ENCODE measurements at regions not wholly inside any gene's neighbourhood (a gene's known extent, or its start where the extent isn't known, plus 50 kb on each side); places are given as distances from the start of the nearest gene placed in this dataset.

DNA sequence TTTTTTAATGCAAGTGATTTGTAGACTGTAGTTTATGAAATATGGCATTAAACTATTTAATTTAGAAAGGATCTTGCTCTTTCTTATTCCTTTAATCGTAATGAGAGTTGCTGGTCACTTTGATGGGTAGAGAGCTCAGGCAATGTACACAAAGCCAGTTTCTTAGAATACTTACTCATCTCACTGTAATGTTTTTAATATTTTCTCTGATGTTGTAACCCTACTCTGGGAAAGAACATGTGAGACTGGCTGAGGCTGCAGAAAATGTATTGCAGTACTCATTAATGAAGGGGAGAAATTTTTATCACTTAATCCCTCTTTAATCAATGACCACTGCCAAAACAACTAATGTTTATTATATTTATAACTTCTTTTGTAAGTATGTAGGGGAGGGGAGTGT is 479.4 kb upstream of the KCNMB2 start:
- FAIRE-seq (no peak), DNase-seq (no peak)
- Histone ChIP-seq H3K4me1 (ENCODE audit: control insufficient read depth in 3 of 3, insufficient read depth in 2 of 3, low read depth in 1 of 3, low read length in 2 of 3) (no peaks in the 10 kb centered on the region), H3K4me3 (ENCODE audit: low read depth in 1 of 3, low read length in 3 of 3) (no peak overlapping the region), H3K27ac (ENCODE audit: low read depth in 1 of 3, low read length in 2 of 3) (no peak overlapping the region), H3K36me3 (ENCODE audit: control insufficient read depth in 3 of 3, insufficient read depth in 2 of 3, low read depth in 1 of 3, low read length in 3 of 3) (no peaks in the 10 kb centered on the region), H3K27me3 (ENCODE audit: control insufficient read depth in 3 of 3, insufficient read depth in 3 of 3, low read length in 3 of 3) (no peaks in the 10 kb centered on the region), H3K9me3 (ENCODE audit: control insufficient read depth in 2 of 2, insufficient read depth in 1 of 2, low read depth in 1 of 2, low read length in 1 of 2) (no peaks in the 10 kb centered on the region)
- WGBS, 3 donors: 85 to 91% (median 91%) methylated on average over 1 of the region's 1 CpG

DNA sequence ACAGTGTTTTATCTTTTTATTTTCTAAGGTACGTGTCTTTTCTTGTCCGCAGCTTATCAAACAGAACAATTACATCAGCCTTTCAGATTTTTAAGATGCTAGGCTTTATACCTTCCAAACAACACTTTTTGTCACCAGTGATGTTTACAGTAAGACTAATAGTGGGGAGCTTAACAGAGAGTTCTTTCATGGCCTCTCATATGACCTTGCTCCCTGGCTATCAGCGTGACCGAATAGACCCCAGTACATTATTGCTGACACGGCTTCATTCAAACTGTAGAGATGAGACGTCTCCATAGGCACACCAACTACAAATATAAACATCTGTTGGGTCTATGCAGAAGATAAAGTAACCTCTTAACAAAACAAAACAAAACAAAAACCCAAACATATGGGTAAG is 477.6 kb upstream of the KCNMB2 start:
- no peak for FAIRE-seq
- no peak overlapping the region for H3K27ac ChIP-seq (ENCODE audit: low read depth in 1 of 3, low read length in 2 of 3)
- WGBS, 3 donors: 81 to 90% (median 86%) methylated on average over 6 of the region's 6 CpGs
- no peaks in the 10 kb centered on the region for H3K27me3 ChIP-seq (ENCODE audit: control insufficient read depth in 3 of 3, insufficient read depth in 3 of 3, low read length in 3 of 3)
- no peaks in the 10 kb centered on the region for H3K36me3 ChIP-seq (ENCODE audit: control insufficient read depth in 3 of 3, insufficient read depth in 2 of 3, low read depth in 1 of 3, low read length in 3 of 3)
- H3K4me3 ChIP-seq (ENCODE audit: low read depth in 1 of 3, low read length in 3 of 3): no peak overlapping the region
- no peak for DNase-seq
- H3K9me3 ChIP-seq (ENCODE audit: control insufficient read depth in 2 of 2, insufficient read depth in 1 of 2, low read depth in 1 of 2, low read length in 1 of 2): no peaks in the 10 kb centered on the region
- H3K4me1 ChIP-seq (ENCODE audit: control insufficient read depth in 3 of 3, insufficient read depth in 2 of 3, low read depth in 1 of 3, low read length in 2 of 3): no peaks in the 10 kb centered on the region

GRCh38 chr3:178059119-178059518 is 477.1 kb upstream of the KCNMB2 start:
- H3K4me1 ChIP-seq (ENCODE audit: control insufficient read depth in 3 of 3, insufficient read depth in 2 of 3, low read depth in 1 of 3, low read length in 2 of 3): no peaks in the 10 kb centered on the region
- no peak overlapping the region for H3K4me3 ChIP-seq (ENCODE audit: low read depth in 1 of 3, low read length in 3 of 3)
- no peaks in the 10 kb centered on the region for H3K36me3 ChIP-seq (ENCODE audit: control insufficient read depth in 3 of 3, insufficient read depth in 2 of 3, low read depth in 1 of 3, low read length in 3 of 3)
- no peak overlapping the region for H3K27ac ChIP-seq (ENCODE audit: low read depth in 1 of 3, low read length in 2 of 3)
- no peaks in the 10 kb centered on the region for H3K9me3 ChIP-seq (ENCODE audit: control insufficient read depth in 2 of 2, insufficient read depth in 1 of 2, low read depth in 1 of 2, low read length in 1 of 2)
- H3K27me3 ChIP-seq (ENCODE audit: control insufficient read depth in 3 of 3, insufficient read depth in 3 of 3, low read length in 3 of 3): no peaks in the 10 kb centered on the region
- FAIRE-seq: no peak
- peak in 1 of 2 donors; percentile 27 for DNase-seq

DNA sequence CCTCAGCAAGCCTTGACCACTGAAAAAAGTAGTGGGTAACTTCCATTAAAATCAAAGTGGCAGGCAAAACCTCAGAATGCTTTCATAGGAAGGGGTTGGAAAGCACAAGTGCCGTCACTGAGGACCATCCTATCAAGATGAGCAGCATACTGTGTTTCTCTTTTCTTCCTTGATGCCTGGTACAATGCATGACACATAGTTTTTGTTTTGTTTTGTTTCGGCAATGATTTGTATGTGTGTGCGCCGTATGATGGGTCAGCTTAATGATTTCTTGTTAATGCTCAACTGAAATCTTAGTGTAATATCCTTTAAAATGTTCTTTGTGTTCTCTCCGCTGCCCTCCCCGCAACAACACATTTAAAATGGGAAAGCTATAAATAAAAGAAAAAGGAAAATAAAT is 476.4 kb upstream of the KCNMB2 start:
- Histone ChIP-seq H3K9me3 (ENCODE audit: control insufficient read depth in 2 of 2, insufficient read depth in 1 of 2, low read depth in 1 of 2, low read length in 1 of 2) (no peaks in the 10 kb centered on the region), H3K27ac (ENCODE audit: low read depth in 1 of 3, low read length in 2 of 3) (peak overlapping the region in 1 of 3 donors; percentile 4), H3K4me1 (ENCODE audit: control insufficient read depth in 3 of 3, insufficient read depth in 2 of 3, low read depth in 1 of 3, low read length in 2 of 3) (no peaks in the 10 kb centered on the region), H3K4me3 (ENCODE audit: low read depth in 1 of 3, low read length in 3 of 3) (no peak overlapping the region), H3K27me3 (ENCODE audit: control insufficient read depth in 3 of 3, insufficient read depth in 3 of 3, low read length in 3 of 3) (no peaks in the 10 kb centered on the region), H3K36me3 (ENCODE audit: control insufficient read depth in 3 of 3, insufficient read depth in 2 of 3, low read depth in 1 of 3, low read length in 3 of 3) (no peaks in the 10 kb centered on the region)
- WGBS, 3 donors: 76 to 93% (median 84%) methylated on average over 6 of the region's 6 CpGs
- FAIRE-seq (no peak), DNase-seq (no peak)

DNA sequence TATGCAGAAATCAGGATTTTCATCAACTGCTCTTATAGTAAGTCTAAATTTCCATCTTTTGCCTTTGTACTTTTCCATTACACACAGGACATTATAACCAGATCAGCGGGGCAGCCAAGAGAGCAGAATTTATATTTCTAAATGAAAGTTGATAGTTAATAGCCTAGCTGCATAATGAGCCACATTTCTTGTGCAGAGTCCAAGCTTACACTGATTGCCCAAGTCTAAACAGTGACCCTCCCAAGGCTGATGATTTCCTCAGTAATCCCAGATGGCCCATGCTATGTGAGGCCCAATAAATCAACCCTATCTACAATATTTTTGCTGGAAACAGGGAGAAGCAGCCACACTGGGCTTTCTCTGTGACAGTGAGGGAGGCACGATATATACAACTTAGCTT is 475.8 kb upstream of the KCNMB2 start:
- DNase-seq: peak in 1 of 2 donors; percentile 46
- FAIRE-seq: no peak
- H3K36me3 ChIP-seq (ENCODE audit: control insufficient read depth in 3 of 3, insufficient read depth in 2 of 3, low read depth in 1 of 3, low read length in 3 of 3): no peaks in the 10 kb centered on the region
- no peaks in the 10 kb centered on the region for H3K4me1 ChIP-seq (ENCODE audit: control insufficient read depth in 3 of 3, insufficient read depth in 2 of 3, low read depth in 1 of 3, low read length in 2 of 3)
- no peak overlapping the region for H3K27ac ChIP-seq (ENCODE audit: low read depth in 1 of 3, low read length in 2 of 3)
- H3K9me3 ChIP-seq (ENCODE audit: control insufficient read depth in 2 of 2, insufficient read depth in 1 of 2, low read depth in 1 of 2, low read length in 1 of 2): no peaks in the 10 kb centered on the region
- H3K27me3 ChIP-seq (ENCODE audit: control insufficient read depth in 3 of 3, insufficient read depth in 3 of 3, low read length in 3 of 3): no peaks in the 10 kb centered on the region
- no peak overlapping the region for H3K4me3 ChIP-seq (ENCODE audit: low read depth in 1 of 3, low read length in 3 of 3)
- WGBS, 3 donors: 59 to 72% (median 66%) methylated on average over 2 of the region's 2 CpGs

- Histone ChIP-seq H3K4me1 (ENCODE audit: control insufficient read depth in 3 of 3, insufficient read depth in 2 of 3, low read depth in 1 of 3, low read length in 2 of 3) (no peaks in the 10 kb centered on the region), H3K36me3 (ENCODE audit: control insufficient read depth in 3 of 3, insufficient read depth in 2 of 3, low read depth in 1 of 3, low read length in 3 of 3) (no peaks in the 10 kb centered on the region), H3K27me3 (ENCODE audit: control insufficient read depth in 3 of 3, insufficient read depth in 3 of 3, low read length in 3 of 3) (no peaks in the 10 kb centered on the region), H3K27ac (ENCODE audit: low read depth in 1 of 3, low read length in 2 of 3) (no peak overlapping the region), H3K4me3 (ENCODE audit: low read depth in 1 of 3, low read length in 3 of 3) (no peak overlapping the region), H3K9me3 (ENCODE audit: control insufficient read depth in 2 of 2, insufficient read depth in 1 of 2, low read depth in 1 of 2, low read length in 1 of 2) (peaks cover 0 to 4% of the 10 kb centered on the region in 2 donors)
- DNase-seq: no peak
- no peak for FAIRE-seq
- 61 to 76% (median 68%) methylated on average over 1 of the region's 1 CpG for WGBS, 3 donors
Observed at GRCh38 chr3:178062126-178062525, 474.1 kb upstream of the KCNMB2 start.

DNA sequence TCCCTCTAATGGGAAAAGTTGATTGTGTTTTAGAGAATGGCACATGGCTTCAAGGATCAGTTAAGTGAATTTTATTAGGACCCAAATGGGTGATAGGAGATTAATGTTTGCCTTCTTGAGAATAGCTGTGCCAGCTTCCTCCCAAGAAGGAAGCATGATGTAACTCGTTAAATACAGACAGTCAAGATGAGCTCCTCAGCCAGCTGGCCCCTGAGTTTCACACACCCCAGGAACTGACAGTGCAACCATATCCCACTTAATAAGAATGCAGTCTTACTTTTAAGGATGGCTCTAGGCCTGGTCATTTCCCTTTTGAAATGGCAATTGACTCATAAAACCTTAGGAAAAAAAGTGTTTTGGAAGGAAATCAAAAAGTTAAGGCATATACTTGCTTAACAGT is 472.8 kb upstream of the KCNMB2 start:
- no peak for DNase-seq
- Histone ChIP-seq H3K4me3 (ENCODE audit: low read depth in 1 of 3, low read length in 3 of 3) (no peak overlapping the region), H3K36me3 (ENCODE audit: control insufficient read depth in 3 of 3, insufficient read depth in 2 of 3, low read depth in 1 of 3, low read length in 3 of 3) (no peaks in the 10 kb centered on the region), H3K4me1 (ENCODE audit: control insufficient read depth in 3 of 3, insufficient read depth in 2 of 3, low read depth in 1 of 3, low read length in 2 of 3) (no peaks in the 10 kb centered on the region), H3K9me3 (ENCODE audit: control insufficient read depth in 2 of 2, insufficient read depth in 1 of 2, low read depth in 1 of 2, low read length in 1 of 2) (peaks cover 0 to 4% of the 10 kb centered on the region in 2 donors), H3K27ac (ENCODE audit: low read depth in 1 of 3, low read length in 2 of 3) (no peak overlapping the region), H3K27me3 (ENCODE audit: control insufficient read depth in 3 of 3, insufficient read depth in 3 of 3, low read length in 3 of 3) (no peaks in the 10 kb centered on the region)
- 63 to 72% (median 67%) methylated on average over 1 of the region's 1 CpG for WGBS, 3 donors
- FAIRE-seq: no peak

GRCh38 chr3:178067721-178068120 is 468.5 kb upstream of the KCNMB2 start:
- no peaks in the 10 kb centered on the region for H3K4me1 ChIP-seq (ENCODE audit: control insufficient read depth in 3 of 3, insufficient read depth in 2 of 3, low read depth in 1 of 3, low read length in 2 of 3)
- peaks cover 0 to 4% of the 10 kb centered on the region in 2 donors for H3K9me3 ChIP-seq (ENCODE audit: control insufficient read depth in 2 of 2, insufficient read depth in 1 of 2, low read depth in 1 of 2, low read length in 1 of 2)
- DNase-seq: no peak
- H3K4me3 ChIP-seq (ENCODE audit: low read depth in 1 of 3, low read length in 3 of 3): no peak overlapping the region
- H3K27me3 ChIP-seq (ENCODE audit: control insufficient read depth in 3 of 3, insufficient read depth in 3 of 3, low read length in 3 of 3): no peaks in the 10 kb centered on the region
- H3K27ac ChIP-seq (ENCODE audit: low read depth in 1 of 3, low read length in 2 of 3): no peak overlapping the region
- FAIRE-seq: no peak
- H3K36me3 ChIP-seq (ENCODE audit: control insufficient read depth in 3 of 3, insufficient read depth in 2 of 3, low read depth in 1 of 3, low read length in 3 of 3): no peaks in the 10 kb centered on the region
- WGBS, 3 donors: 61 to 82% (median 81%) methylated on average over 1 of the region's 1 CpG

GRCh38 chr3:178072391-178073305 is 463.6 kb upstream of the KCNMB2 start:
- no peaks in the 10 kb centered on the region for H3K4me1 ChIP-seq (ENCODE audit: control insufficient read depth in 3 of 3, insufficient read depth in 2 of 3, low read depth in 1 of 3, low read length in 2 of 3)
- no peaks in the 10 kb centered on the region for H3K9me3 ChIP-seq (ENCODE audit: control insufficient read depth in 2 of 2, insufficient read depth in 1 of 2, low read depth in 1 of 2, low read length in 1 of 2)
- WGBS, 3 donors: 56 to 80% (median 72%) methylated on average over 7 of the region's 7 CpGs
- DNase-seq (no peak), FAIRE-seq (no peak)
- no peak overlapping the region for H3K4me3 ChIP-seq (ENCODE audit: low read depth in 1 of 3, low read length in 3 of 3)
- H3K27ac ChIP-seq (ENCODE audit: low read depth in 1 of 3, low read length in 2 of 3): no peak overlapping the region
- no peaks in the 10 kb centered on the region for H3K27me3 ChIP-seq (ENCODE audit: control insufficient read depth in 3 of 3, insufficient read depth in 3 of 3, low read length in 3 of 3)
- H3K36me3 ChIP-seq (ENCODE audit: control insufficient read depth in 3 of 3, insufficient read depth in 2 of 3, low read depth in 1 of 3, low read length in 3 of 3): no peaks in the 10 kb centered on the region

Data from small intestine (tissue), 7 donors.